ENCODE measurements at regions not wholly inside any gene's neighbourhood (a gene's known extent, or its start where the extent isn't known, plus 50 kb on each side); places are given as distances from the start of the nearest gene placed in this dataset.

GRCh38 chr3:159170436-159171003 is 368.7 kb downstream of the MFSD1 start:
- no peak for DNase-seq (ENCODE audit: low spot score)

GRCh38 chr3:159171333-159171732 is 369.5 kb downstream of the MFSD1 start:
- no peak for DNase-seq (ENCODE audit: low spot score)

- DNase-seq (ENCODE audit: low spot score): no peak
Measured at GRCh38 chr3:159172473-159172872, 370.6 kb downstream of the MFSD1 start.

- DNase-seq (ENCODE audit: low spot score): no peak
Measured at GRCh38 chr3:159174715-159175692, 373.1 kb downstream of the MFSD1 start.

DNA sequence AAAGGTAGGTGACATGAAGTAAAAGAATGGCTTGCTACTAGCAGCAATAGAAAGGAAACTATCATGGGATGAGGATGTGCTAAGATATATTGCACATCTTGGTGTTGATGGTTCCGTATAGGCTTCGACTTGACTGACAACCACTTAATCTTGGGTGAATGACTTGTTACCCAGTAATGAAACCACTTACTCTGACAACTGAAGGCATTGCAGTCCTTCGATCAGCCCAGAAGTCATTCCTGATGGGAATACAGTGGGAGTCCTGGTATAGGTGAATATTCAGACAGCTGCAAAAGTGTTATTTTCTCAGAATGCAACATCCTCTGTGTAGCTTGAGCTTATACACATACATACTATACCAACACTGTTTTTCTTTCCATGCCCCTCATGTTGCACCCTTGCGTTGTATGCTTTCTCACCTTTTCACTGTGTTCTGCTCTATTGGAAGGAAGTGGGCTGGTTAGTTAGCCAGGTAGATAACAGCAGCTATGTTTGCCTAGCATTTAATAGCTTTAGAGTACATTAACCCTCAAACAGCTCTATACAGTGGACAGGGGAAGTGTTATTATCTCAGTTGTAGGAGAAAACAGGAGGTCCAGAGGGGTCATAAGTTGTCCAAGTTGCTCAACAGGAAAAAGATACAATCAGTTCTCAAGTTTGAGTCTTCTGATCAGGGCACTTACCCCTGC is 376.5 kb downstream of the MFSD1 start:
- no peak for DNase-seq (ENCODE audit: low spot score)

DNA sequence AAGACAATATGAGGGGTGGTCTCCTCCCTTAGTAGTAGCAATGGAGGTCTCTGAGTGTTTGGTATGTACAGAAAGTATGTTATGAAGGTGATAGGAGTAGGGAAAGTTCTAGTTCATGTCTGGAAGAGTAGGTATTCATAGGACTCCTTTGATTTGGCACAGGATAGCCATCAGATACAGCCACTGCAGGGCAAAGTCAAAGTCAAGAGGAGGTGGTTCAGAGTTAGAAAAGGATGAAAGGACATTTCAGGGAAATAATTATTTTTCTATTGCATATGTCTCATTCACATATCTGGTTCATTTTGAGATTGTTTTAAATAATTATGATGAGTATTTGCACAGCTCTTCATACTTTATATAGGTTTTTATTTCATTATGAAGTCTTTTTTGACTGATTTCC is 381.1 kb downstream of the MFSD1 start:
- no peak for DNase-seq (ENCODE audit: low spot score)

- DNase-seq (ENCODE audit: low spot score): no peak
Measured at GRCh38 chr3:159185443-159186050, 383.7 kb downstream of the MFSD1 start.

DNA sequence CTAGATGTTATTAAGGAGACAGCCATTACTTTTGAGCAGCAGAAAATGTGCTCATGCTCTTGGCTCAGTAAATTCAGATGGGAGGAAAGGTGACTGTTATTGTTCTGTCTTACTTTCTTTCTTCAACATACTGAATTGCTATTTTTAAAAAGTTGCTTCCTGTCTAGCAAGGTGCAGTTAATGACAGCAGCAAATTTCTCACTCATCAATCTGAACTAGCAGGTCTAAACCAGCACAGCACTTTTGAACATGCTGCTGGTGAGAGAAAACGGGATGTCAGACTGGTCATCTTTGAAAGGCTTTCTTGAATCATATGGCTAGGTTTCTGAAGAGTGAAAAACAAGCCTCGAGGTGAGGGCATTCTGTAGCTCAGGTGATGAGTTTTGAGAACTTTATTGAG is 384.7 kb downstream of the MFSD1 start:
- no peak for DNase-seq (ENCODE audit: low spot score)

- DNase-seq (ENCODE audit: low spot score): no peak
Measured at GRCh38 chr3:159187232-159187631, 385.4 kb downstream of the MFSD1 start.

- no peak for DNase-seq (ENCODE audit: low spot score)
Measured at GRCh38 chr3:159187706-159188105, 385.9 kb downstream of the MFSD1 start.

GRCh38 chr3:159189994-159190669 is 388.3 kb downstream of the MFSD1 start:
- DNase-seq (ENCODE audit: low spot score): no peak

- DNase-seq (ENCODE audit: low spot score): peak; percentile 81
Measured at GRCh38 chr3:159191447-159191846, 389.6 kb downstream of the MFSD1 start.

DNA sequence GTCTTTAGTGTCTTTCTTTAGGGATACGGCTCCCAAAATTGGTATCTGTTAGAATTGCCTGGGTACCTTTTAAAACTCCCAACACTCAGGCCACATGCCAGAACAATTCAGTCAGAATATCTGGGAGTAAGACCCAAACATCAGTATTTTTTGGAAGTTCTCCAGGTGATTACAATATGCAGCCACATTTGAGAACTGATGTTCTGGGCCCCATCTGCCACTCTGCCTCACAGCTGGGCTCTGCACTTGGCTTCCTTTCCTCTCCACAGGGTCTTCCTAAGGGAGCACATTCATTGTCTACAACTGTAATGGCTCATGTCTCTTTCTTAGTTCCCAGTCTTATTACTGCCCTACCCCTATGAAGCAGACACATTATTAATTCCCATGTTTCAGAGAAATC is 394.5 kb downstream of the MFSD1 start:
- DNase-seq (ENCODE audit: low spot score): no peak

GRCh38 chr3:159200176-159200575 is 398.3 kb downstream of the MFSD1 start:
- no peak for DNase-seq (ENCODE audit: low spot score)

GRCh38 chr3:159208050-159208449 is 406.2 kb downstream of the MFSD1 start:
- peak; percentile 96 for DNase-seq (ENCODE audit: low spot score)

DNA sequence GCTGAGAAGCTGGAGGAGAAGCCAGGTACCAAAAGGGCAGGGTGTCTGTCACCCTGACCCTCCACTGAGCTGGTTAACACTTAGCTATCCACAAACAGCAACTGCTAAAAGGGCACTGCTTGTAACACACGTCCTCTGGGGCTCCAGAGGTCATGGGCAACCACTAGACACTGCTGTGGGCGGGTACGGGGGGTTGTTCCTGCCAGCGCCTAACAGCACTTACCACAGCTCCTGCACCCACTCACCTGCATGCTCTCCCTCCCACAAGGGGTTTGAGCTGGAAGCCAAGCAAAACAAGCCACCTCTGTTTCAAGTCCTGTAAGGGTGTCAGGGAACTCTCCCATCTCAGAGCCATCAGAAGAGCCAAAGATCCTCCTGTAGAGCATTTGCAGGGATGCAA is 407.6 kb downstream of the MFSD1 start:
- DNase-seq (ENCODE audit: low spot score): no peak

DNA sequence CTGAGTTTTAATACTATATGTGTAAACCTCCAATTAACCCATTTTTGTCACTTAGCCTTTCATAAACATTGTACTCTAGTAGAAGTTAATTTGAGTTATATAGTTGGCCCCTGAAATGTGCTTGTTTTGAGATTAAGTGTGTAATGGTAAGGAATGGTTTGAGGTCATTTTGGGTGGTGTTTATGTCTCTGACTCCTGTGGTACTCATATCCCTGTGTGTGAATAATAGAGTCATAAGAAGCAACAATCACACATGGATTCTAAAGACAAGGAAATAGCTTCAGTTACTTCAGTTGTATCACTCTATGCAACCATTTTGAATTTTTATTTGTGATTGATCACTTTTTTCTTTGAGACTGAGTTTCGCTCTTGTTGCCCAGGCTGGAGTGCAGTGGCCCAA is 408.5 kb downstream of the MFSD1 start:
- DNase-seq (ENCODE audit: low spot score): no peak

DNA sequence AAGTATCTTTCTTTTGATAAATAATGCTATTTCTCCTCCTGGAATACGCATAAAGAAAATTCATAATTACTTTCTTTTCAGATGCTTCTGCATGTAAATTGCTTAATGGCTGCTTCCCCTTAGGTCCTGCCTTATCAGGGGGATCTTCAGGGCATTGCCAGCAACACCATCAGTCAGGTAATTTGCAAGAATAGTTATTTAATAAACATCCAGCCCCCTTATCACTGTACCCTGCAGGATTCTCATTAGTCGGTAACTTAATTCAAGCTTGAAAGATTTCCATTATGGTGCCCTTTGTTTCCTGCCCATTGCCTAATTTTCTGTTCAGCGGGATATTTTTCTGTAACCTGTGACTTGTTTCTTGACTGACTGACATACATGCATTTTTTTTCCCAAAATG is 414.5 kb downstream of the MFSD1 start:
- no peak for DNase-seq (ENCODE audit: low spot score)

DNA sequence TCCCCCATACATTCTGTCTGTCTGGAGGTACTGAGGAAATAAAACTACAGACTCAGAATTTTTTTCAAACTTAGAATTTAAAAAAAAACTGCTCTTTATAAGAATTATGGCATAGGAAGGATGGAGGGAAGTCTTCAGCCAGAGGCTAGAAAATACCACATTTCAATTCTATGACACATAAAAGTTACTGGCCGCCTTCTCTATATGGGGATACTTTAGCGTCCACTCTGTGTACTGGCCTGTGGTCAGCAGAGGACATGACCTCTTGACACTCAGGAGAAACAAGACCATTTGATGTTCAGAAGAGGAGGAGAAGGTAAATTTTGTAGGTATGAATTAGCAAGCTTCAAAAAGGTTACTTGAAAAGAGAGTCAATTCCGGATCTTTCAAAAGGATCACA is 417.4 kb downstream of the MFSD1 start:
- DNase-seq (ENCODE audit: low spot score): no peak

DNA sequence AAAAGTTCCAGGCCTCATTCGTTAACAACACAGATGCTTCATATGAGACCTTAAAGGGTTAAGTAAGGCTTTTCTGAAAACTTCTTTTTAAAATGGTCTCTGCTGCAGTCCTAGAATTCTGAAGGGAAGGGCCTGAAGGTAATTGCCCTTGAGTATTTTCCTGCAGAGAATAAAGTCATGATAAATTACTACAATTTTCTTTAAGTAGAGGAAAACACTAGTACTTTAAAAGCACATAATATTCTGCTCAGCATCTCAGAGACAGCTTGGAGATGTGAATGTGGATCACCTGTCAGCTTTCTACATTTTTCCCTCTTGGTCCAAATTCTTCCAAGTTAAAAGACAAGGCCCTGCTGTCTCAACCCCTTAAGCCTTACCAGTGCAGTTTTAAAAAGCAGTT is 419.5 kb downstream of the MFSD1 start:
- no peak for DNase-seq (ENCODE audit: low spot score)

DNA sequence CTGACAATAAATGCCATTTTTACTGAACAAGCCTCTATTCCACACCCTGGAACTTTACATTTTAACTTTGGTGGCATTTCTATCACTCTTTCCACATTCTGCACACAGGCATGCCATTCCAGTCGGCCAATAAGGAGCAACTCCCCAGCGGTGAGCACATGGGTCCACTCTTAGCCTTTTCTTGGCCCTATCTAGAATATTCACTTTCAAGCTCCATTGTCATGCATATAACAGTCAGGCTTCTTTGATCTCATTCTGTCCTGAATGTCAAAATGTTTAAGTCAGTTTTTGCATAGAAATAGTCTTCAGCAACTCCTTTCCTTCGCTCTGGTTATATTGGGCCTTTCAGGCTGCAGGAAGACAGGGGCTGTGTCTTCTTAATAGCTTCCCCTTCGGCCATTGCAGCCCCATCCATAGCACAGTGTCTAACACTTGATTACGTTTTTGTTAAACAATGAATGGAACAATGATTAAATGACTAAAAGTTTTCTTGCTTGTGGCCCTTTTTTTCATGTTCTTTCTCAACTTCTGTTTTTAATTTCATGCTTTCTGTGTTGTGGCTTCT is 427.3 kb downstream of the MFSD1 start:
- no peak for DNase-seq (ENCODE audit: low spot score)

DNA sequence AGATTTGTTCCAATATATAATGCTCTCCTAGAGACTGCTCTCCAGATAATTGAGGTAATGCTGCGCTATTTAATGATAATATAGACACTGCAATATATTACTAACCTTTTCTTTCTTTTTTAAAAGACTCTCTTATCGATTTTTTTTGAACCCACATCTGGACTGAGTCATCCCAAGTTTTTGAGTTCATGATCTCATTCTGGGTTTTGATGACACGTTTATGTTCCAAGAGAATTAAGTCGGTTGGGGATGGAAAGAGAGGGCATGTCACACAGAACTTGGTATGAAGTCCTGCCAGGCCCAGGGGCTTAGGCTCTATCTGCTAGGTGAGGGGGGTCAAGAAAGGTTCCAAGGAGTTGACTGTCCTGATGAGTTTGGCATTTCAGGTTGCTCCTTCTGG is 431.1 kb downstream of the MFSD1 start:
- DNase-seq (ENCODE audit: low spot score): no peak

Data from COLO829 (cell line).